HepG2 (cell line): ENCODE measurements at regions not wholly inside any gene's neighbourhood (a gene's known extent, or its start where the extent isn't known, plus 50 kb on each side); places are given as distances from the start of the nearest gene placed in this dataset.
A peak's percentile ranks its signal among the peaks of the same experiment; 100 is the strongest.

Source experiments
- ATAC-seq: fragments of 200-7000 bp; cut with Tn5 transposase; 3 replicates; pipeline ENCODE4 v1.9.1; 2020; ENCODE audit warnings: mild to moderate bottlenecking, moderate library complexity
- BruUV-seq: library from RNA; stranded (reverse); fragments of 400-500 nt; replicated peaks from 2 replicates; lab custom pipeline; 2021; lab: Mats Ljungman, UMichigan
- CTCF ChIA-PET: fragments of 300-600 bp; formaldehyde crosslinking; extraction: SDS; loops from one replicate; lab custom pipeline; 2021; ENCODE audit warnings: low total read pairs, inconsistent platforms, low intra/inter-chr PET ratio; lab: Yijun Ruan, JAX
- POLR2A ChIA-PET: fragments of 350-600 bp; sonication (Branson Sonifier 250); formaldehyde crosslinking; loops from one replicate; lab custom pipeline; 2020; ENCODE audit warnings: antibody characterized with exemption, inconsistent platforms; lab: Yijun Ruan, JAX
- DNase-seq: peaks from one replicate; pipeline ENCODE4 v3.0.0-alpha.2; 2015; ENCODE audit warnings: low spot score
- FAIRE-seq: peaks from 3 replicates; lab custom pipeline; 2011; peaks lifted over from hg19 to GRCh38; lab: Jason Lieb, UNC
- H2AFZ ChIP-seq: one replicate; pipeline ENCODE4 v1.6.1; 2011; ENCODE audit warnings: low read length, inconsistent platforms
- H3K27ac ChIP-seq: fragments of 300-600 bp; 3 replicates; pipeline ENCODE4 v1.8.0; 2011; ENCODE audit warnings: mixed run types, mild to moderate bottlenecking, mixed read lengths, low read length, inconsistent platforms; ENCODE audit not compliant: insufficient read depth; ENCODE audit errors: extremely low read length
- H3K27me3 ChIP-seq, 2 experiments: fragments of 200-600 bp in 1 of 2; 2 replicates in 1 of 2; 3 replicates in 1 of 2; pipeline versions ENCODE4 v1.6.0 to v1.8.0; 2011; ENCODE audit warnings: low read length in 2 of 2, mild to moderate bottlenecking in 2 of 2, moderate library complexity in 2 of 2, inconsistent platforms in 1 of 2; ENCODE audit not compliant: insufficient read depth in 2 of 2, control insufficient read depth in 1 of 2
- H3K36me3 ChIP-seq, 2 experiments: fragments of 200-600 bp in 1 of 2; replicated peaks in 1 of 2; 2 replicates in 1 of 2; 3 replicates in 1 of 2; pipeline versions ENCODE4 v1.5.1 to v1.8.0; 2011; ENCODE audit warnings: low read length in 2 of 2, inconsistent platforms in 1 of 2; ENCODE audit not compliant: insufficient read depth in 2 of 2, control insufficient read depth in 1 of 2
- H3K4me1 ChIP-seq: 2 replicates; pipeline ENCODE4 v1.5.1; 2012; ENCODE audit warnings: low read length, inconsistent platforms; ENCODE audit not compliant: insufficient read depth
- H3K4me2 ChIP-seq: 2 replicates; pipeline ENCODE4 v1.6.0; 2011; ENCODE audit warnings: low read depth, low read length, inconsistent platforms
- H3K4me3 ChIP-seq, 3 experiments: fragments of 200-600 bp in 1 of 3; sonication (generic), shearing (Covaris generic) in 1 of 3; replicated peaks in 1 of 3; 2 replicates each; pipeline ENCODE4 v1.5.1; 2011 to 2016; ENCODE audit warnings: low read length in 3 of 3, inconsistent platforms in 2 of 3, low read depth in 2 of 3, mild to moderate bottlenecking in 2 of 3, control low read depth in 1 of 3, mixed read lengths in 1 of 3; ENCODE audit not compliant: insufficient read depth in 1 of 3
- H3K79me2 ChIP-seq: one replicate; pipeline ENCODE4 v1.6.1; 2011; ENCODE audit warnings: low read length, inconsistent platforms; ENCODE audit not compliant: insufficient read depth
- H3K9ac ChIP-seq: 2 replicates; pipeline ENCODE4 v1.6.0; 2011; ENCODE audit warnings: mild to moderate bottlenecking, low read depth, low read length, inconsistent platforms; ENCODE audit not compliant: insufficient read depth
- H3K9me3 ChIP-seq: 2 replicates; pipeline ENCODE4 v1.5.1; 2012; ENCODE audit warnings: mild to moderate bottlenecking, low read length
- H4K20me1 ChIP-seq: 2 replicates; pipeline ENCODE4 v1.6.0; 2011; ENCODE audit warnings: inconsistent platforms, mild to moderate bottlenecking, low read length, moderate library complexity; ENCODE audit not compliant: insufficient read depth
- SP140L ChIP-seq: sonication (generic); formaldehyde crosslinking; IDR thresholded peaks from 2 replicates; pipeline ENCODE4 v1.4.0; 2020; ENCODE audit warnings: missing genetic modification reagents, borderline replicate concordance
- STAG1 ChIP-seq: sonication (generic); formaldehyde crosslinking; IDR thresholded peaks from 2 replicates; pipeline ENCODE4 v1.4.0; 2020; ENCODE audit warnings: missing genetic modification reagents
- ZSCAN30 ChIP-seq: sonication (generic); formaldehyde crosslinking; IDR thresholded peaks from 2 replicates; pipeline ENCODE4 v1.5.0; 2020; ENCODE audit warnings: mild to moderate bottlenecking, missing genetic modification reagents
- WGBS: methylation state at CpG from one replicate; pipeline ENCODE4 v1.1.6; 2017; ENCODE audit warnings: low lambda C conversion rate; 5-methylcytosine and 5-hydroxymethylcytosine counted together
- in situ Hi-C: cut with HindIII; loops from 2 replicates; pipeline ENCODE4 v1.10.0; 2017; ENCODE audit warnings: low pct_unique_long_range_greater_than_20kb; ENCODE audit not compliant: extremely low pct_ligation_motif_present
- intact Hi-C: fragments of 100-400 bp; cut with micrococcal nuclease; formaldehyde crosslinking; loops from one replicate; pipeline ENCODE4 v1.10.0; 2022; ENCODE audit not compliant: unreplicated experiment
- TF ChIP-seq, protein P1 (sequence below): IDR thresholded peaks from 2 replicates; pipeline ENCODE4 v1.4.0; 2020; ENCODE audit warnings: mild to moderate bottlenecking, missing genetic modification reagents
- TF ChIP-seq, protein P2 (sequence below): sonication (generic); formaldehyde crosslinking; conservative IDR thresholded peaks from 2 replicates; pipeline ENCODE4 v1.5.0; 2020; ENCODE audit warnings: missing genetic modification reagents

DNA sequence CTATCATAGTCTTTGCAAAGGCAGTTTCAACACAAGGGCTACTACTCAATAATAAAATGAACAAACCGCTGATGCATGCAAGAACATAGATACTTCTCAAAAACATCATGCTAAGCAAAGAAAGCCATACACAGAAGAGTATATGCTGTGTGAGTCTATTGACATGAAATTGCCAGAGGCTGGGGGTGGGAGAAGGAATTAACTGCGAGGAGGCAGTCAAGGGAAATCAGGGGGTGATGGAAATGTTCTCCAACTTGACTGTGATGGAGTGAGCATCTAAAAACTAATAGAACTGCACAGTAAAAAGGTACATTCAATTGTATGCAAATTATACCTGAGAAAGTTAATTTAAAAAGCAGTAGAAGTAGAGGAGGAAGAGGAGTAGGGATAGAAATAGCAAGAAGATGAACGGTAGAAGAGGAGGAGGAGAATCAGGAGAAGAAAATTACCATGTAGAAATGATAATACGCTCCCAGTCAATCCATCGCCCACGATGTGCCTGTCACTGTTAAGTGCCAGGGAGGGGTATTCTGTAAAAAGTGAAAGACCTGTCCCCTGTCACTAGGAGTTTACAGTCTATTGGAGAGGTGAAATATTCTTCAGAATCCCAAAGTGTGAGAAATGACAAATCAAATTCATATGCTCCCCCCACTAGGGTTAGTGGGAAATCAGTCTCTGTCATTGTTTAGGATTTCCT is 90.3 kb downstream of the B3GNT2 start (continued):
- TF ChIP-seq, protein P1, sequence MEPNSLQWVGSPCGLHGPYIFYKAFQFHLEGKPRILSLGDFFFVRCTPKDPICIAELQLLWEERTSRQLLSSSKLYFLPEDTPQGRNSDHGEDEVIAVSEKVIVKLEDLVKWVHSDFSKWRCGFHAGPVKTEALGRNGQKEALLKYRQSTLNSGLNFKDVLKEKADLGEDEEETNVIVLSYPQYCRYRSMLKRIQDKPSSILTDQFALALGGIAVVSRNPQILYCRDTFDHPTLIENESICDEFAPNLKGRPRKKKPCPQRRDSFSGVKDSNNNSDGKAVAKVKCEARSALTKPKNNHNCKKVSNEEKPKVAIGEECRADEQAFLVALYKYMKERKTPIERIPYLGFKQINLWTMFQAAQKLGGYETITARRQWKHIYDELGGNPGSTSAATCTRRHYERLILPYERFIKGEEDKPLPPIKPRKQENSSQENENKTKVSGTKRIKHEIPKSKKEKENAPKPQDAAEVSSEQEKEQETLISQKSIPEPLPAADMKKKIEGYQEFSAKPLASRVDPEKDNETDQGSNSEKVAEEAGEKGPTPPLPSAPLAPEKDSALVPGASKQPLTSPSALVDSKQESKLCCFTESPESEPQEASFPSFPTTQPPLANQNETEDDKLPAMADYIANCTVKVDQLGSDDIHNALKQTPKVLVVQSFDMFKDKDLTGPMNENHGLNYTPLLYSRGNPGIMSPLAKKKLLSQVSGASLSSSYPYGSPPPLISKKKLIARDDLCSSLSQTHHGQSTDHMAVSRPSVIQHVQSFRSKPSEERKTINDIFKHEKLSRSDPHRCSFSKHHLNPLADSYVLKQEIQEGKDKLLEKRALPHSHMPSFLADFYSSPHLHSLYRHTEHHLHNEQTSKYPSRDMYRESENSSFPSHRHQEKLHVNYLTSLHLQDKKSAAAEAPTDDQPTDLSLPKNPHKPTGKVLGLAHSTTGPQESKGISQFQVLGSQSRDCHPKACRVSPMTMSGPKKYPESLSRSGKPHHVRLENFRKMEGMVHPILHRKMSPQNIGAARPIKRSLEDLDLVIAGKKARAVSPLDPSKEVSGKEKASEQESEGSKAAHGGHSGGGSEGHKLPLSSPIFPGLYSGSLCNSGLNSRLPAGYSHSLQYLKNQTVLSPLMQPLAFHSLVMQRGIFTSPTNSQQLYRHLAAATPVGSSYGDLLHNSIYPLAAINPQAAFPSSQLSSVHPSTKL (CRISPR knock-in tag): no peak
- TF ChIP-seq ZSCAN30 (CRISPR knock-in tag): no peak
- TF ChIP-seq, protein P2, sequence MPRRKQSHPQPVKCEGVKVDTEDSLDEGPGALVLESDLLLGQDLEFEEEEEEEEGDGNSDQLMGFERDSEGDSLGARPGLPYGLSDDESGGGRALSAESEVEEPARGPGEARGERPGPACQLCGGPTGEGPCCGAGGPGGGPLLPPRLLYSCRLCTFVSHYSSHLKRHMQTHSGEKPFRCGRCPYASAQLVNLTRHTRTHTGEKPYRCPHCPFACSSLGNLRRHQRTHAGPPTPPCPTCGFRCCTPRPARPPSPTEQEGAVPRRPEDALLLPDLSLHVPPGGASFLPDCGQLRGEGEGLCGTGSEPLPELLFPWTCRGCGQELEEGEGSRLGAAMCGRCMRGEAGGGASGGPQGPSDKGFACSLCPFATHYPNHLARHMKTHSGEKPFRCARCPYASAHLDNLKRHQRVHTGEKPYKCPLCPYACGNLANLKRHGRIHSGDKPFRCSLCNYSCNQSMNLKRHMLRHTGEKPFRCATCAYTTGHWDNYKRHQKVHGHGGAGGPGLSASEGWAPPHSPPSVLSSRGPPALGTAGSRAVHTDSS (CRISPR knock-in tag): no peak

DNA sequence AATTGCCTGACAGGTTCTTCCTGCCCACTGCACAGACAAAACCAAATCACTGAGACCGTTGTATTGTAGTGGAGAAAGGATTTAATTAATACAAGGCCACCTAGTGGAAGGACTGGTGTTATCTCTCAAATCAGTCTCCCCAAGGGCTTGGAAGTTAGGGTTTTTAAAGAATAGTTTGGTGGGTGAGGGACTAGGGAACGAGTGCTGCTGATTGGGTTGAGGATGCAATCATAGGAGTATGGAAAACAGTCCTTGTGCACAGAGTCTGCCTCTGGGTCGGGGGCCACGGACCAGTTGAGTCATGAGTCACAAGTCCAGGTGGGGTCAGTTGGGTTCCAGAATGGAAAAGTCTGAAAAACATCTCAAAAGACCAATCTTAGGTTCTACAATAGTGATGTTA is 89.1 kb downstream of the B3GNT2 start:
- ChIA-PET POLR2A (no interaction called here), CTCF (no interaction called here)
- Histone ChIP-seq H3K27ac (no peak overlapping the region), H3K79me2 (no peaks in the 10 kb centered on the region), H2AFZ (no peak overlapping the region), H3K36me3 (no peaks in the 10 kb centered on the region), H3K27me3 (no peaks in the 10 kb centered on the region), H3K4me1 (no peaks in the 10 kb centered on the region), H3K9ac (no peak overlapping the region), H3K4me3 (no peak overlapping the region), H3K9me3 (peaks cover 10% of the 10 kb centered on the region), H4K20me1 (no peaks in the 10 kb centered on the region), H3K4me2 (no peak overlapping the region)
- WGBS: 41% methylated on average over 4 of the region's 4 CpGs
- TF ChIP-seq STAG1 (CRISPR knock-in tag) (0 out of 2 replicates have a peak, but pooled peaks have one; percentile 14), SP140L (CRISPR knock-in tag) (no peak)
- ATAC-seq (no peak), DNase-seq (no peak), FAIRE-seq (no peak)
- intact Hi-C loops: no loop called here
- in situ Hi-C loops: no loop called here
- no TSS peak for BruUV-seq
